ENCODE measurements at regions not wholly inside any gene's neighbourhood (a gene's known extent, or its start where the extent isn't known, plus 50 kb on each side); places are given as distances from the start of the nearest gene placed in this dataset.

- DNase-seq (ENCODE audit: low read depth) = no peak
These were observed 61.2 kb downstream of the KLF6 start for GRCh38 chr10:3723766-3724165.

DNA sequence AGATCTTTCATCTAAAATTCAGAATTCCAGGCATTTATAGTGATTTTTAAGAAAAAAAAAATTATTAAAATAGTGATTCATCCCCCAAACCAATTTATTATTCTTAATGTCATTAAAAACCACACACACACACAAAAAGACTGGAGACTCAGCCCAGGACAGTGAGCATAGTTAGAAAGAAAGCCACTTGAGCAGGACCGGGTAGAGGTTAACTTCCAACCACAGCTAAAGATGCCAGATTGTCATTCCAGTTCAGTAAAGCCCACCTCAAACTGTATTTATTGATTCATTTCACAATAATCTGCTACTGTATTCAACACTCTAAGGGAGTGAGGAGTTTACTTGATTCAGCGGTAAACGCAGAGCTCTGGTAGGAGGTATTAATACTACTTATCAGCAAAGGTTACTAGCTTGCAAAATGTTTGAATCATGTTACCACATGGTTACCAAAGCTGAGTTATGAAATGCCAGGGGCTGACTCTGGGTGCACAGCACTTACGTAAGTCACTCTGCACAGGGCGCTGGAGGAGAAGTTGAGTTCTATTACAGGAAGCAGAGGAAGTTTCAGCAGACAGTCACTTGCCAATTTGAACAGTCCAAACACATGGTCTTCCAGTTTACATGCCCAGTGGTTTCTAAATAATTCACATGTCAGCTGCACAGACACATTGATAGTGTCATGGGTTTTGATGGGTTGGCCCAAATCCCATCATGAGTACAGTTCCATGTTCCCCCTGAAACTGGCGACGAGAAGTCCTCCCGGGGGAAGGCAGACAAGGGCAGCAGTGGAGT lies 64.6 kb downstream of the KLF6 start:
- DNase-seq (ENCODE audit: low read depth) = peak; percentile 58

- DNase-seq (ENCODE audit: low read depth) = no peak
These were observed 65.8 kb downstream of the KLF6 start for GRCh38 chr10:3719024-3719843.

GRCh38 chr10:3716093-3716492 lies 68.9 kb downstream of the KLF6 start:
- DNase-seq (ENCODE audit: low read depth) = no peak

DNA sequence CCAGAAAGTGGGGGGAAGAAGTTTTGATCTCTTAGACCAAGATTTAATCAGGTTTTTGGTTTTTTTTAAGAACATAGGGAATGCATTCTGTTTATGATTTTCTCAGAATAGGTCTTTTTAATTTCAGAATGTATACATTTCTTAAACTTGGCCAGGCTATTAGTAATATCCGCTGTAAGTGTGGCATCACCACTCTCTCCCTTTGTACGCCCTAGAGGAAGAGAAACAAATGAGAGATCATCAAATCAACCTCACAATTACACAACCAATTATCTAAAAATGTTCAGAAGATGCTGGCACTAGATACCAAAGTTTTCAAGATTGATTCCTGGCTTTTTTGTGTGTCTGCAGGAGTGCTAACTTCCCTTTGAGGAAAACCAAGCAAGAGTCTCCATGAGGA lies 70.0 kb downstream of the KLF6 start:
- DNase-seq (ENCODE audit: low read depth) = no peak

GRCh38 chr10:3714531-3714930 lies 70.5 kb downstream of the KLF6 start:
- no peak for DNase-seq (ENCODE audit: low read depth)

DNA sequence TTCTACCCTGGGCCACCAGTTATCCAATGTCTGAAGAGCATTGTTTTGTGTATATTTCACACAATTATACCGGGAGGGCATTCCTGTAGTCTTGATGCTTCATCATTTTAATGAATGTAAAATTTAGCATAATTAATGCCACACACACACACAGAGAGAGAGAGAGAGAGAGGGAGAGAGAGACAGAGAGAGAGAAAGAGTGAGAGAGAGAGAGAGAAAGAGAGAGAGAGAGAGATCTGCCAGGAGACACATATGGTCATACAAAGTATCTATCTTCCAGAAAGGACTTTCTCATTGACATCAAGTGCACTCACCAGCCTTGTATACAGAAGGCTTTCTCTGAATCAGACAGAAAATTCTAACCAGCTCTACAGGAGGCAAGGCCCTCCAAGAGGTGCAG lies 72.3 kb downstream of the KLF6 start:
- DNase-seq (ENCODE audit: low read depth) = no peak

- no peak for DNase-seq (ENCODE audit: low read depth)
These were observed 73.1 kb downstream of the KLF6 start for GRCh38 chr10:3711918-3712317.

DNA sequence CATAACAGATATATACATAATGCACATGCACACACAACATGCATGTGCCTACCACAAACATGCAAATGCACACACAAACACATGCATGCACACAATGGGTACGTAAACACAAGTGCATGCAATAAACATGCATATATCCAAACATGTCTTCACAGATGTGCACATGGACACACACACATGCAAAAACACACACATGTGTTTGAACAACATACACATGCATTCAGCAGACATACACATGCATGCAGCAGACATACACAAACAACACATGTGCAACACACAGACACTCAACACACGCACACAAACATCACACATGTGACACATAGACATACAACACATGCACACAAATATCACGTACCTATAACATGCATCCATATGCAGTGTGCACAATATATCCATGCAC lies 74.2 kb downstream of the KLF6 start:
- no peak for DNase-seq (ENCODE audit: low read depth)

- DNase-seq (ENCODE audit: low read depth) = no peak
These were observed 75.5 kb downstream of the KLF6 start for GRCh38 chr10:3709456-3710060.

GRCh38 chr10:3708852-3709251 lies 76.2 kb downstream of the KLF6 start:
- DNase-seq (ENCODE audit: low read depth) = peak; percentile 12

- DNase-seq (ENCODE audit: low read depth) = no peak
These were observed 80.3 kb downstream of the KLF6 start for GRCh38 chr10:3704565-3705325.

DNA sequence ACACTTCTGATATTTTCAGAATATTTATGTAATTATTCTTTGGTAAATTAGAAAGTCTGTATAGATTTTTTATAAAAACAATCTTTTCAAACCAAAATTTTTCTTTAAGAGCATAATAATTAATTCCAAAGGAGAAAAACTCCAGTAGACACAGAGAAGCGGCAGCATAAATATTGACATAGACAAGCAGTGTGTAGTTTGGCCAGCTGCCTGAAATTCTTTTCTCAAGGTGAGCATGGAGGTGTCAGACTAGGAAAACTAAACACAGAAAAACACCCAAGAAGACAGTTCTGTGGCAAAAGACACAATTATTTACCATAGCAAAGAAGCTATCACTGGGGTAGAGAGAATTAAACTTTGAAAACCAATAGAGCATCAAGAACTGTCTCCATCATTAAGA lies 82.4 kb downstream of the KLF6 start:
- DNase-seq (ENCODE audit: low read depth) = no peak

GRCh38 chr10:3702056-3702546 lies 82.9 kb downstream of the KLF6 start:
- DNase-seq (ENCODE audit: low read depth) = no peak

- no peak for DNase-seq (ENCODE audit: low read depth)
These were observed 83.5 kb downstream of the KLF6 start for GRCh38 chr10:3701491-3701890.

- no peak for DNase-seq (ENCODE audit: low read depth)
These were observed 84.4 kb downstream of the KLF6 start for GRCh38 chr10:3700531-3701076.

DNA sequence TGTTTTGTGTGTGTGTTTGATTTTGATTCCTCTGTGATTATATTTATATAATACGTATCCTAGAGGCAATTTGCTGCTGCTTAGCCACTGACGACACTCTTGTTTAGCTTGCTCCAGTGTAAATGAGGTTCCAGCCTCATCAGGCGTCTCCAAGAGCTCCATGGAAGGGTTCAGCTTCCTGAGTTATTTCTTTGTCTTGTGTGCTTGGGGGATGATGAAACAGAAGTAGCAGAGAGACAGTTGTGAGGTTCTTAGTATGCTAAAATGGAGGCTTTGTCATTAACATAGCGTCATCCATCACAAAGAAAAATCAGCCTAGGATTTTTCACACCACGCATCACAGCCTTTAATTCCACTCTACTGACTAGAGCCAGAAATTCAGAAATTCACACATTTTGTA lies 85.1 kb downstream of the KLF6 start:
- no peak for DNase-seq (ENCODE audit: low read depth)

GRCh38 chr10:3698312-3698711 lies 86.7 kb downstream of the KLF6 start:
- no peak for DNase-seq (ENCODE audit: low read depth)

DNA sequence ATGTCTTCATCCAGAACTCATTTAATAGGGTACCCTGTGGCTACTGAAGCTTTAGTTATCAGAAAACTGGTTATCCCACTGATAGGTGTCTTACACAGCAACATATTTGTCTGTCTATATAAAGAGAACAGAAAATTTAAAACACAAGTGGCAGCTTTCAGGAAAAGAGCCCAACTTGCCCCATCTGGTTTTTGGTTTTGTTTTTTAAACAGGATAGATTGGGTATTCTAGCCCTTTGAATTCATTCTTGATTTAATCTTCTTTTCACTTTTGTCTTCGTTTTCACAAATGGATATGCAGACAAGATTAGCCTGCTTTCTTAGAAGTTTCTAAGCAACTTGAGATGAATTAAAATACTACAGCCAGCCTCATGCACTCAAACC lies 91.3 kb downstream of the KLF6 start:
- no peak for DNase-seq (ENCODE audit: low read depth)

GRCh38 chr10:3693022-3693697 lies 91.8 kb downstream of the KLF6 start:
- DNase-seq (ENCODE audit: low read depth) = no peak

GRCh38 chr10:3692387-3692999 lies 92.5 kb downstream of the KLF6 start:
- no peak for DNase-seq (ENCODE audit: low read depth)
